Ascending aorta (tissue), 2 donors: ENCODE measurements at regions not wholly inside any gene's neighbourhood (a gene's known extent, or its start where the extent isn't known, plus 50 kb on each side); places are given as distances from the start of the nearest gene placed in this dataset.

Source experiments
- DNase-seq, 2 donors: peaks; one replicate each; pipeline ENCODE4 v3.0.0-alpha.2; 2019; ENCODE audit warnings: low spot score in 2 of 2
- H3K27ac ChIP-seq, 2 donors: fragments of 200-600 bp; sonication (generic); one replicate each; pipeline ENCODE4 v1.5.1; 2016 to 2017; ENCODE audit warnings: mild to moderate bottlenecking in 1 of 2
- H3K27me3 ChIP-seq: fragments of 200-600 bp; sonication (generic); one replicate; pipeline ENCODE4 v1.5.1; 2017
- H3K36me3 ChIP-seq, 2 donors: fragments of 200-600 bp; sonication (generic); one replicate each; pipeline ENCODE4 v1.5.1; 2016
- H3K4me1 ChIP-seq, 2 donors: fragments of 200-600 bp; sonication (generic); one replicate each; pipeline ENCODE4 v1.5.1; 2016 to 2017; ENCODE audit warnings: mild to moderate bottlenecking in 1 of 2
- H3K4me3 ChIP-seq, 2 donors: fragments of 200-600 bp; sonication (generic); one replicate each; pipeline ENCODE4 v1.5.1; 2016 to 2017; ENCODE audit warnings: mild to moderate bottlenecking in 1 of 2
- H3K9me3 ChIP-seq, 2 donors: fragments of 200-600 bp; sonication (generic); one replicate each; pipeline ENCODE4 v1.5.1; 2016
- intact Hi-C: fragments of 100-400 bp; cut with DNase I; formaldehyde crosslinking; loops from one replicate; pipeline ENCODE4 v1.15.1; 2023
- TF ChIP-seq, protein P1 (sequence below), 3 experiments: fragments of 200-600 bp in 2 of 3; fragments of 450-650 bp in 1 of 3; sonication (generic) in 2 of 3; IDR thresholded peaks; one replicate each; pipeline ENCODE4 v1.5.1; 2016 to 2019; ENCODE audit warnings: antibody characterized with exemption in 3 of 3, mild to moderate bottlenecking in 1 of 3, moderate library complexity in 1 of 3

DNA sequence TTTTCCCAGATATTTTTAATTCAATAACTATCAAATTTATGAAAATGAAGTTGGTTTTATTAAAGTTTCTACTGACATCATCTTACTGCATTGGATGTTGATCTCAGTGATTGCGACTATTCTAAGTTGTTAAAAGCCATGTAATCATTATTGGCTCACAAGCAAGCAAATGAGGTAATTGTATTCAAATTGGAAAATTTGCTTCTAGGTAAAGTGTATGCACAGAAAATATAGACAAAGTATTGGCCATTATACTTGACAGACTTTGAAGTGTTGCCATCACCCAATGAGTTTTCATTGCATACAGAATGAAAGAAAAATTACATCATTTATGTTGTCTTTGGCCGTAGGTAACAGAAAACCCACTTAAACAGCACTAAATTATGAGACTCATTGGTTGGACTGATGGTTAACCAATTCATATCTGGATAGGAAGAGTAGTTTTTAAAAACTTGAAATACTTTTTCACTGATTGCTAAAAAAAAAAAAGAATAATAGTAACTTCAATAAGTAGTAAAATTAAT lies 299.2 kb downstream of the USP25 start:
- no peaks in the 10 kb centered on the region for H3K36me3 ChIP-seq

DNA sequence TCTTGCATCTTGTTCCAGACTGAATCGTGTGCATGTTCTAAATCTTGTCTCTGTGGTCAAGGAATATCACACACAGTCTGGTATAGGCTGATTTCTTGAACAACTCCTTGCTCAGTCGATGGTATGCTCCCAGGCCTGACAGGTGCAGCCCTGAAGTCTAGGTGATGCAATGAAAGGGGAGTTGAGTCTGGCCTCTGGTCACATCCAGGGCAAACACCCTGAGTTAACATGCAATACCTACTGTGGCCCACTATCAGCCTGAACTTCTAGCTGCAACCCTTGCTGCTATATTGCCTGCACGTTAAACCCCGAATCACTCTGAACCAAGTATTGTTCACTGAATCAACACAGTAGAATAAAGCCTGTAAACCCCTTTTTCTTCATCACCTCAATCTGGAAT lies 303.4 kb downstream of the USP25 start:
- H3K36me3 ChIP-seq: no peaks in the 10 kb centered on the region
- H3K4me3 ChIP-seq: no peak overlapping the region
- no peaks in the 10 kb centered on the region for H3K27me3 ChIP-seq
- H3K4me1 ChIP-seq: no peaks in the 10 kb centered on the region
- TF ChIP-seq, protein P1, sequence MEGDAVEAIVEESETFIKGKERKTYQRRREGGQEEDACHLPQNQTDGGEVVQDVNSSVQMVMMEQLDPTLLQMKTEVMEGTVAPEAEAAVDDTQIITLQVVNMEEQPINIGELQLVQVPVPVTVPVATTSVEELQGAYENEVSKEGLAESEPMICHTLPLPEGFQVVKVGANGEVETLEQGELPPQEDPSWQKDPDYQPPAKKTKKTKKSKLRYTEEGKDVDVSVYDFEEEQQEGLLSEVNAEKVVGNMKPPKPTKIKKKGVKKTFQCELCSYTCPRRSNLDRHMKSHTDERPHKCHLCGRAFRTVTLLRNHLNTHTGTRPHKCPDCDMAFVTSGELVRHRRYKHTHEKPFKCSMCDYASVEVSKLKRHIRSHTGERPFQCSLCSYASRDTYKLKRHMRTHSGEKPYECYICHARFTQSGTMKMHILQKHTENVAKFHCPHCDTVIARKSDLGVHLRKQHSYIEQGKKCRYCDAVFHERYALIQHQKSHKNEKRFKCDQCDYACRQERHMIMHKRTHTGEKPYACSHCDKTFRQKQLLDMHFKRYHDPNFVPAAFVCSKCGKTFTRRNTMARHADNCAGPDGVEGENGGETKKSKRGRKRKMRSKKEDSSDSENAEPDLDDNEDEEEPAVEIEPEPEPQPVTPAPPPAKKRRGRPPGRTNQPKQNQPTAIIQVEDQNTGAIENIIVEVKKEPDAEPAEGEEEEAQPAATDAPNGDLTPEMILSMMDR (IDR thresholded peaks at IDR 0.05): no peak
- DNase-seq: no peak
- intact Hi-C loops: no loop called here
- no peak overlapping the region for H3K27ac ChIP-seq
- no peaks in the 10 kb centered on the region for H3K9me3 ChIP-seq

More for the DNA sequence above, 299.2 kb downstream of the USP25 start:
- Histone ChIP-seq H3K4me3 (no peak overlapping the region), H3K27me3 (no peaks in the 10 kb centered on the region), H3K27ac (no peak overlapping the region), H3K4me1 (no peaks in the 10 kb centered on the region), H3K9me3 (no peaks in the 10 kb centered on the region)
- intact Hi-C loops: no loop called here
- no peak for DNase-seq
- TF ChIP-seq, protein P1 (IDR thresholded peaks at IDR 0.05): no peak

DNA sequence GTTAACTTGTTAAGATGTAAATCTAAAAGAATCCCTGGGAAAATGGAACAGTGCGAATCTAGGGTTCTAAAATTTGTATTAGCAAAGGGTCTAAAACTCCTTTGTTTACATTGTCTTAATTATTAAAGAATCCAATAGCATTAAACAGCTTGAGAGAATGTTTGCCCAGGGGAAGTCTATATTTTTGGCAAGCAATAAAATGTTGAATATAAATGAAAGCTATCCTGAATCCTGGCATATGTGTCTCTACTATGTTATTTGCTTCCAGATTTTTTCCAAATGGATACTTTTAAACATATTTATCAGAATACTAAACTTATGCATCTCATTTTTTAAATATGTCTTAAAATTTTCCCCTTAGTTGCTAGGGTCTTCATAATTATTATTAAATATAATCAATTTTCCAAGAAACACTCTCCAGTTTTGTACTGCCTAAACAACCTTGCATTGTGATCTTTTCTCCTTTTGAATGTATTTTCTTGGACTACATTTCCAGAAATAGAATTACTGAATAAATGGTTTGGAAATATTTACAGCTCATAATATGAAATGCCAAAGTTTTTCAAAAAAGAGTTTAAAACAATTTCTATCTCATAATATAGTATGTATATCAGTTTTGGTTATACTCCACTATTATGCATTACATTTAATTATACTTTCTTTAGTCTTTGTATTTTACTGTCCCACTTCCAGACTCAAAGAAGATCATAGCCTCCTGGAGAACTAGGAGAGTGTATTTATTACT lies 304.8 kb downstream of the USP25 start:
- H3K9me3 ChIP-seq: no peaks in the 10 kb centered on the region
- DNase-seq: no peak
- no peak overlapping the region for H3K27ac ChIP-seq
- H3K27me3 ChIP-seq: no peaks in the 10 kb centered on the region
- no peaks in the 10 kb centered on the region for H3K36me3 ChIP-seq
- intact Hi-C loops: no loop called here
- no peaks in the 10 kb centered on the region for H3K4me1 ChIP-seq
- TF ChIP-seq, protein P1 (IDR thresholded peaks at IDR 0.05): no peak
- no peak overlapping the region for H3K4me3 ChIP-seq

DNA sequence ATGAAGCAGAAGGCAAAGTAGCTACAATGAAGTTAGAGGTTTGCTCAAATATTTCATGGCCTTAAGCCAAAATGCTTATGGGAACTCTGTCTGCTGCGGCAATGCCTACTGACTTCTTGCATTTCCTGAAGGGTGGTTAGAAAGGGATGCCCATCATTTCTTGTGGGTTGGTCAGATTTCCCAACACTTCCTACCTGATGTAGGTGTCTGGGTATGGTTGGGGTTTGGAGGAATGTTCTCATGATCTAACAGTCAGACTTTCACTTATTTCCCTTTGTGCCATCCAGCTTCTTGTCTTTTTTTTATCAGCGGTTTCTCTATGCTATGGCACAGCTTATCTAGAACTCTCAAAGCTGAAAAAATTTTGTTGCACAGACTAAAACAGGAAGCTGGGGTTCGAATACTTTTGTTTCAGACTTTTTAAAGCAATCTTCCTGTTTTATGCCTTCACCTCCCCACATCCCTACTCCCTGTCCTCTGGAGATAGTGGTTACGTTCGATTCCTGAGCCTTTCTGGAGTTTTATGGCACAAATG lies 307.7 kb downstream of the USP25 start:
- Histone ChIP-seq H3K9me3 (no peaks in the 10 kb centered on the region), H3K27ac (no peak overlapping the region), H3K36me3 (no peaks in the 10 kb centered on the region), H3K27me3 (no peaks in the 10 kb centered on the region), H3K4me1 (no peaks in the 10 kb centered on the region), H3K4me3 (no peak overlapping the region)
- intact Hi-C loops: no loop called here
- TF ChIP-seq, protein P1 (IDR thresholded peaks at IDR 0.05): no peak
- DNase-seq: no peak

DNA sequence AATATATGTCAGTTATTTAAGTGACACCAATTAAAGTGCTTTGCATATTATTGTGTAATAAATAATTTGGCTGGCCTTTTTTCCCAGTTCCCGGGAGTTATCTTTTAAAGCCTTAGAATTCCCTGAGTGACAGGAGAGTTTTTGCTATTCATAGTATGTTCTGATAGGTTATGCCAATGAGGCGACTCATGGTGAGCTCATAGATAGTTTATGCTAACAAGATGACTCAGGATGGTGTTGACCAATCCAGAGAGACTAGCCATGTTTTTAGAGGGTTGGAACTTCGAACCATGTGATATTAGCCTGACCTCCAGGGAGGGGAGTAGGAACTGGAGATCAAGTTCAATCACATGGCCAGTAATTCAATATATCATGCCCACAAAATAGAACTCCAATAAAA lies 310.8 kb downstream of the USP25 start:
- H3K36me3 ChIP-seq: no peaks in the 10 kb centered on the region
- H3K27ac ChIP-seq: no peak overlapping the region
- intact Hi-C loops: no loop called here
- TF ChIP-seq, protein P1 (IDR thresholded peaks at IDR 0.05): no peak
- H3K4me1 ChIP-seq: no peaks in the 10 kb centered on the region
- DNase-seq: no peak
- H3K4me3 ChIP-seq: no peak overlapping the region
- H3K9me3 ChIP-seq: no peaks in the 10 kb centered on the region
- no peaks in the 10 kb centered on the region for H3K27me3 ChIP-seq
